ENCODE measurements at regions not wholly inside any gene's neighbourhood (a gene's known extent, or its start where the extent isn't known, plus 50 kb on each side); places are given as distances from the start of the nearest gene placed in this dataset.

- TF ChIP-seq POLR2AphosphoS5 (IDR thresholded peaks at IDR 0.05) (no peak), EP300 (IDR thresholded peaks at IDR 0.05; ENCODE audit: low read depth) (no peak), POLR2A (IDR thresholded peaks at IDR 0.05) (no peak)
- TF ChIP-seq, protein P1, sequence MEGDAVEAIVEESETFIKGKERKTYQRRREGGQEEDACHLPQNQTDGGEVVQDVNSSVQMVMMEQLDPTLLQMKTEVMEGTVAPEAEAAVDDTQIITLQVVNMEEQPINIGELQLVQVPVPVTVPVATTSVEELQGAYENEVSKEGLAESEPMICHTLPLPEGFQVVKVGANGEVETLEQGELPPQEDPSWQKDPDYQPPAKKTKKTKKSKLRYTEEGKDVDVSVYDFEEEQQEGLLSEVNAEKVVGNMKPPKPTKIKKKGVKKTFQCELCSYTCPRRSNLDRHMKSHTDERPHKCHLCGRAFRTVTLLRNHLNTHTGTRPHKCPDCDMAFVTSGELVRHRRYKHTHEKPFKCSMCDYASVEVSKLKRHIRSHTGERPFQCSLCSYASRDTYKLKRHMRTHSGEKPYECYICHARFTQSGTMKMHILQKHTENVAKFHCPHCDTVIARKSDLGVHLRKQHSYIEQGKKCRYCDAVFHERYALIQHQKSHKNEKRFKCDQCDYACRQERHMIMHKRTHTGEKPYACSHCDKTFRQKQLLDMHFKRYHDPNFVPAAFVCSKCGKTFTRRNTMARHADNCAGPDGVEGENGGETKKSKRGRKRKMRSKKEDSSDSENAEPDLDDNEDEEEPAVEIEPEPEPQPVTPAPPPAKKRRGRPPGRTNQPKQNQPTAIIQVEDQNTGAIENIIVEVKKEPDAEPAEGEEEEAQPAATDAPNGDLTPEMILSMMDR (IDR thresholded peaks at IDR 0.05): no peak
Observed at GRCh38 chr10:3704565-3705325, 80.3 kb downstream of the KLF6 start.

Data from transverse colon (tissue), 4 donors.